ENCODE measurements at regions not wholly inside any gene's neighbourhood (a gene's known extent, or its start where the extent isn't known, plus 50 kb on each side); places are given as distances from the start of the nearest gene placed in this dataset.

- no peak for TF ChIP-seq CTCF (IDR thresholded peaks at IDR 0.05)
- TF ChIP-seq POLR2A (IDR thresholded peaks at IDR 0.05) = no peak
These were observed 415.4 kb downstream of the CDH9 start for GRCh38 chr5:26622947-26623346.
